ENCODE measurements at regions not wholly inside any gene's neighbourhood (a gene's known extent, or its start where the extent isn't known, plus 50 kb on each side); places are given as distances from the start of the nearest gene placed in this dataset.

- TF ChIP-seq, protein P1, sequence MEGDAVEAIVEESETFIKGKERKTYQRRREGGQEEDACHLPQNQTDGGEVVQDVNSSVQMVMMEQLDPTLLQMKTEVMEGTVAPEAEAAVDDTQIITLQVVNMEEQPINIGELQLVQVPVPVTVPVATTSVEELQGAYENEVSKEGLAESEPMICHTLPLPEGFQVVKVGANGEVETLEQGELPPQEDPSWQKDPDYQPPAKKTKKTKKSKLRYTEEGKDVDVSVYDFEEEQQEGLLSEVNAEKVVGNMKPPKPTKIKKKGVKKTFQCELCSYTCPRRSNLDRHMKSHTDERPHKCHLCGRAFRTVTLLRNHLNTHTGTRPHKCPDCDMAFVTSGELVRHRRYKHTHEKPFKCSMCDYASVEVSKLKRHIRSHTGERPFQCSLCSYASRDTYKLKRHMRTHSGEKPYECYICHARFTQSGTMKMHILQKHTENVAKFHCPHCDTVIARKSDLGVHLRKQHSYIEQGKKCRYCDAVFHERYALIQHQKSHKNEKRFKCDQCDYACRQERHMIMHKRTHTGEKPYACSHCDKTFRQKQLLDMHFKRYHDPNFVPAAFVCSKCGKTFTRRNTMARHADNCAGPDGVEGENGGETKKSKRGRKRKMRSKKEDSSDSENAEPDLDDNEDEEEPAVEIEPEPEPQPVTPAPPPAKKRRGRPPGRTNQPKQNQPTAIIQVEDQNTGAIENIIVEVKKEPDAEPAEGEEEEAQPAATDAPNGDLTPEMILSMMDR (IDR thresholded peaks at IDR 0.05): no peak
- no peak for TF ChIP-seq POLR2A (IDR thresholded peaks at IDR 0.05)
Observed at GRCh38 chr2:120548627-120549608, 186.8 kb upstream of the GLI2 start.

Data from esophagus squamous epithelium (tissue), 4 donors.